WI38 (cell line): ENCODE measurements at regions not wholly inside any gene's neighbourhood (a gene's known extent, or its start where the extent isn't known, plus 50 kb on each side); places are given as distances from the start of the nearest gene placed in this dataset.
"Not testable (repeated sequence)": the region's sequence is repeated elsewhere in the genome, so short reads cannot be mapped to it uniquely, and the experiment has no call there.

ENCODE experiments used
- H3K4me3 ChIP-seq: 2 replicates; pipeline ENCODE4 v1.5.1; 2011; ENCODE audit warnings: low read depth, mild to moderate bottlenecking, control low read depth, low read length
- CTCF ChIP-seq: IDR thresholded peaks from 2 replicates; pipeline ENCODE4 v1.5.1; 2012; ENCODE audit warnings: low read depth, mild to moderate bottlenecking, control low read depth, low read length

GRCh38 chr7:45324683-45325237 lies 167.2 kb downstream of the RAMP3 start:
- no peak overlapping the region for H3K4me3 ChIP-seq
- TF ChIP-seq CTCF, result no peak

GRCh38 chr7:45325378-45325777 lies 167.8 kb downstream of the RAMP3 start:
- no peak for TF ChIP-seq CTCF

GRCh38 chr7:45328403-45328981 lies 170.9 kb downstream of the RAMP3 start:
- TF ChIP-seq CTCF, result no peak
- no peak overlapping the region for H3K4me3 ChIP-seq

More at GRCh38 chr7:45325378-45325777, 167.8 kb downstream of the RAMP3 start:
- no peak overlapping the region for H3K4me3 ChIP-seq

- TF ChIP-seq CTCF, result no peak
- H3K4me3 ChIP-seq, result no peak overlapping the region
These were observed 174.0 kb downstream of the RAMP3 start for GRCh38 chr7:45331563-45331962.

- H3K4me3 ChIP-seq, result not testable (repeated sequence)
These were observed 177.4 kb downstream of the RAMP3 start for GRCh38 chr7:45335024-45335423.

GRCh38 chr7:45342236-45342635 lies 184.6 kb downstream of the RAMP3 start:
- H3K4me3 ChIP-seq, result peak overlapping the region; percentile 28

GRCh38 chr7:45343746-45344145 lies 186.2 kb downstream of the RAMP3 start:
- no peak for TF ChIP-seq CTCF
- no peak overlapping the region for H3K4me3 ChIP-seq

More at GRCh38 chr7:45342236-45342635, 184.6 kb downstream of the RAMP3 start:
- TF ChIP-seq CTCF, result no peak

GRCh38 chr7:45347804-45348203 lies 190.2 kb downstream of the RAMP3 start:
- no peak for TF ChIP-seq CTCF
- no peak overlapping the region for H3K4me3 ChIP-seq
